22Rv1 (cell line): ENCODE measurements at regions not wholly inside any gene's neighbourhood (a gene's known extent, or its start where the extent isn't known, plus 50 kb on each side); places are given as distances from the start of the nearest gene placed in this dataset.

ENCODE experiments used
- CTCF ChIP-seq: fragments of 450-650 bp; IDR thresholded peaks from 2 replicates; pipeline ENCODE4 v1.5.1; 2017; ENCODE audit warnings: mild to moderate bottlenecking
- ZFX ChIP-seq: fragments of 450-650 bp; IDR thresholded peaks from 2 replicates; pipeline ENCODE4 v1.6.1; 2017; ENCODE audit warnings: antibody characterized with exemption, borderline replicate concordance

GRCh38 chr2:175454953-175455389, 273.5 kb upstream of the ATP5MC3 start:
- no peak for TF ChIP-seq CTCF
- TF ChIP-seq ZFX, result no peak
